GM04504 (cell line): ENCODE measurements at regions not wholly inside any gene's neighbourhood (a gene's known extent, or its start where the extent isn't known, plus 50 kb on each side); places are given as distances from the start of the nearest gene placed in this dataset.
"Not testable (repeated sequence)": the region's sequence is repeated elsewhere in the genome, so short reads cannot be mapped to it uniquely, and the experiment has no call there.

Experiments used
- DNase-seq: peaks from one replicate; pipeline ENCODE4 v3.0.0-alpha.2; 2012; ENCODE audit warnings: low read depth

DNA sequence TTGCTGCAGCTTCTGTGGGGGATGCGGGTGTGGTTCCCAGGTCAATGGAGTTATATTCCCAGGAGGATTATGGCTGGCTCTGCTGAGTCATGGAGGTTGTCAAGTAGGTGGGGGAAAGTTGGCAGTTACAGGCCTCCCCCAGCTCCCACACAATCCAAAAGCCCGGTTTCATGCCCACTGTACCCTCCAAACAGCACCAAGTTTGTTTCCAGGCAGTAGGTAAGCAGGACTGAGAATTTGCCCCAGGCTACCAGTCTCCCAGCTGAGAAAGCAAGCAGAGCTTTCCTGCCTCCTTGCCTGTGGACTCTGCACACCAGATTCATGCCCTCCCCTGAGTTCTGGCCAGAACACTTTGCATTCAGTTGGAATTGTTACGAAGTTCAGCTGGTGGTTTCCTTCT, 578.2 kb downstream of the MEI4 start:
- no peak for DNase-seq

GRCh38 chr6:78243519-78243918, 590.7 kb downstream of the MEI4 start:
- DNase-seq, result no peak

DNA sequence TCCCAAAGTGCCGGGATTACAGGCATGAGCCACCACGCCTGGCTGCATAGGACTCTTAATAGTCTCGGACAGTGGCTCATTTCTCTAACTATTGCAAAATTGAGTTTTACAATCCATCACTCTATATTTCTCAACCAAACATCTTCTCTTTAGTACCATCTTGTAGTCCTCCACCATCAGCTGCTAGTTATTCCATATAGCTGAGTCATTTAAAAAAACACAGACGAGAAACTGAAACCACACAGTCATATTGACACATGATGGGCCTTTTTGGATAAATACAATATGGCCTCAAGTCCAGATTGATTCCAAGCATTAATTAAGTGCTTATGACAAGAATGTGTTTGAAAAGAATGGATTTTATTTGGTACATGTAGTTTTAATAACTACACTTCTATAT, 599.1 kb downstream of the MEI4 start:
- DNase-seq, result no peak

DNA sequence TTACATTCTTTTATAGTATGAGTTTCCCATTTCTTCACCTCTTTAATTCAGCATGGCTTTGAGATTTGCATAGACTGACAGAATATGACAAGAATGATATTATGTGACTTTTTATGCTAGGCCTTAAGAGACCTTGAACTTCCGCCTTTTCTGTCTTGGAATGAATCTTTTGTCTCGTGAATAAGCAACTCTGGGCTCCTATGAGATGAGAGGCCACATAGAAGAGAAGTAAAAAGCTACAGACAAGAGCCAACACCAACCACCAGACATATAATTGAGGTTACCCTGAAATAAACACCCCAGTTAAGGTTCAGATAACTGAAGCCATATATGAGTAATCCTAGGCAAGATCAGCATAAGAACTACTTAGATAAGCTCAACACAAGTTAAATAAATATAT, 600.8 kb downstream of the MEI4 start:
- DNase-seq, result no peak

DNA sequence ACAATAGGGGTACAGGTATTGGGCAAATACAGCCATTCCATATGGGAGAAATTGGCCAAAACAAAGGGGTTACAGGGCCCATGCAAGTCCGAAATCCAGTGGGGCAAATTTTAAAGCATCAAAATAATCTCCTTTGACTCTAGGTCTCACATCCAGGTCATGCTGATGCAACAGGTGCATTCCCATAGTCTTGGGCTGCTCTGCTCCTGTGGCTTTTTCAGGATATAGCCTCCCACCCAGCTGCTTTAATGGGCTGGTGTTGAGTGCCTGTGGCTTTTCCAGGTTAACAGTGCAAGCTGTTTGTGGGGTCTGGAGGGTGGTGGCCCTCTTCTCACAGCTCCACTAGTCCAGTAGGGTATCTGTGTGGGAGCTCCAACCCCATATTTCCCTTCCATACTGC, 607.1 kb downstream of the MEI4 start:
- no peak for DNase-seq

DNA sequence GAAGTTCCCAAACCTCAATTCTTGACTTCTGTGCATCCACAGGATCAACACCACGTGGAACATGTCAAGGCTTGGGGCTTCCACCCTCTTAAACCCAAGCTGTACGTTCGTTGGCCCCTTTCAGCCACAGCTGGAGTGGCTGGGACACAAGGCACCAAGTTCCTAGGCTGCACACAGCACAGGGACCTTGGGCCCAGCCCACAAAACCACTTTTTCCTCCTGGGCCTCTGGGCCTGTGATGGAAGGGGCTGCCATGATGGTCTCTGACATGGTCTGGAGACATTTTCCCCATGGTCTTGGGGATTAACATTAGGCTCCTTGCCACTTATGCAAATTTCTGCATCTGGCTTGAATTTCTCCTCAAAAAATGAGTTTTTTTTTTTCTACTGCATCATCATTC, 606.9 kb upstream of the IRAK1BP1 start:
- not testable (repeated sequence) for DNase-seq

GRCh38 chr6:78268591-78269452, 598.5 kb upstream of the IRAK1BP1 start:
- DNase-seq, result no peak

- no peak for DNase-seq
Measured at GRCh38 chr6:78300885-78301284, 566.5 kb upstream of the IRAK1BP1 start.

DNA sequence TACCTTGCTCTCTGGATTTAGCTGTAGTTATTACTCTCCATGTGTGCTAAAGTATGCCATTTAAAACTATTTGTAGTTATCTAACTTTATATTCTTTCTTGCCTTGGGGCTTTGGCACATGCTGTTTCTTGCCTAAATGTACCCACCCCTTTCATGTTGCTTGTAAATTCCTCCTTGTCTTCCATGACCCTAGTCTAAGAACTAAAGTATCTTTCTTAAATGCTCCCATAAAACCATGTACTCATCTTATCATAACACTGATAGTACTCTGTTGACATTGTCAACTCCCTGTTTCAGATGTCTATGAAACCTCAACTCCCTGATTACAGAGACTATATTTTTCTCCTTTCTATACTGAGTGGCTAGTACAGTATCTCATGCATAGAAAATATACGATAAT, 564.9 kb upstream of the IRAK1BP1 start:
- no peak for DNase-seq

DNA sequence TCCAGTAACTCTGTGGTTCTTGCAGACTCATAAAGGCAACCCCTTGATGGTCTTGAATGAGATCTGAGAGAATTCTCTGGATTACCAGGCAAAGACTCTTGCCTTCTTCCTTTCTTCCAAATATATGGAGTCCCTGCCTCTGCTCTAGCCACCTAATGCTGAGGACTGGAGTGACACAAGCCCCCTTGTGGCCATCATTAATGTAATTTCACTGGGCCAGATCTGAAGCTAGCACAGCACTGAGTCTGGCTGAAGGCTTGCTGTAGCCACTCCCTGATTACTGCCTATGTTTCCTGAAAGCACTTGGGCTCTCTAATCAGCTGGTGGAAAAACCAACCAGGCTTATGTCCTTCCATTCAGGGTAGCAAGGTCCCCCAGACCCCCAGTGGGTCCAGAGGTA, 559.3 kb upstream of the IRAK1BP1 start:
- no peak for DNase-seq

DNA sequence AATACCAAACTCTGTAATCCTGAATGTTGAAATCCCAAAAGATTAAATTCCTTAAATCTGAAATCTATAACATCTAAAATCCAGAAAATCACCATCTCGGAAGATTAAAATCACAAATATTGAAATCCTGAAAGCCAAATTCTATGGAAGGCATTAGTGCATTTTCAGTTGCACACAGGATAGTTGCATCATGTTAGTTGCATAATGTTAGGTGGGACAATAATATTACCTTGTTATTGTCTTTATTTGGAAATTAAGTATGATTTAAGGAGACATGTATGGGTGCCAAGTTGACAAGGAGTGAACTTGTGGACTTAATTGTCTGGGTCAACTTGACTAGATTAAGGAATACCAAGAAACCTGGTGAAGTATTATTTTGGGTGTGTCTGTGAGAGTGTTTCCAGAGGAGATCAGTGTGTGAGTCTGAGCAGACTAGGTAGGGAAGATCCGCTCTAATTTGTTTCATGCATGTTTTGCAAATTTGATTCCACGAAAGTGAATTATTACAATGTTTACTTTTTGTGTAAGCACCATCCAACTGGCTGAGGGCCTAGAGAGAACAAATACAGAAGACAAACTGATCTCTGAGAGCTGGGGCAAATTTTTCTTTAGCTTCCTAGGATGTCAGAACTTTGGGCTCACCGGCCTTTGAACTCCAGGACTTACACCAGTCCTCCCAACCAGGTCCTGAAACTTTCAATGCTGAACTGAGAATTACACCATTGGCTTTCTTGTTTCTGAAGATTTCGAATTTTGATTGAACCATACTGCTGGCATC, 545.1 kb upstream of the IRAK1BP1 start:
- DNase-seq, result no peak

DNA sequence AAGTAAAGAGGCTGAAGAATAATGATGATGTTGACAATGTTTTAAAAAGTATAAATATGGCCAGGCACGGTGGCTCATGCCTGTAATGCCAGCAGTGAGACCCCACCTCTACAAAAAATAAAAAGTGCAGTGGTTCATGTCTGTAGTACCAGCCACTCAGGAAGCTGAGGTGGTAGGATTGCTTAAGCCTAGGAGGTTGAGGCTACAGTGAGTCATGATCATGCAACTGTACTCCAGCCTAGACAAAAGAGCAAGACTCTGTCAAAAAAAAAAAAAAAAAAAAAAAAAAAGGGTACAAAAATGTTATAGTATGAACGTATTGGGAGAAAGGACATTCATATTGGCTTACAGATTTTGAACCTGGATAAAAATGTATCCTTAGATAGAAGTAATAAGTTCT, 543.1 kb upstream of the IRAK1BP1 start:
- no peak for DNase-seq

- no peak for DNase-seq
Measured at GRCh38 chr6:78340755-78341154, 526.6 kb upstream of the IRAK1BP1 start.

DNA sequence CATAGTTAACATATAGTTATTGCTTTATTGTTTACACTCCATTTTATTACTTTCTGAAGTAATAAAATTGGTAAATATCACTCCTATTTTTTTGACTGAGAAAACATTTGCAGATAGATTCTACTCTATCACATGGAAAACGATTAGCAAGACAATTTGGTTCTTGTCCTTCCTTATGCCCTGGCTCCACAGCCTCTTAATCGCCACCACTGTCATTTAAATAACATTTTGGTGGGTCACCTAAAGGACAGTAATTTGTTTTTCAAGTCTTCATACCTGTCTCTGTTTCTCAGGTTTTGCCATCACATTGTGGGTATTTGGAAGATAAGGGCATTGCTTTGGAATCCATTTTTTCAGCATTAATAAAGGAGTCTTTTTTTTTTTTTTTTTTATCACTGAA, 521.5 kb upstream of the IRAK1BP1 start:
- DNase-seq, result no peak

DNA sequence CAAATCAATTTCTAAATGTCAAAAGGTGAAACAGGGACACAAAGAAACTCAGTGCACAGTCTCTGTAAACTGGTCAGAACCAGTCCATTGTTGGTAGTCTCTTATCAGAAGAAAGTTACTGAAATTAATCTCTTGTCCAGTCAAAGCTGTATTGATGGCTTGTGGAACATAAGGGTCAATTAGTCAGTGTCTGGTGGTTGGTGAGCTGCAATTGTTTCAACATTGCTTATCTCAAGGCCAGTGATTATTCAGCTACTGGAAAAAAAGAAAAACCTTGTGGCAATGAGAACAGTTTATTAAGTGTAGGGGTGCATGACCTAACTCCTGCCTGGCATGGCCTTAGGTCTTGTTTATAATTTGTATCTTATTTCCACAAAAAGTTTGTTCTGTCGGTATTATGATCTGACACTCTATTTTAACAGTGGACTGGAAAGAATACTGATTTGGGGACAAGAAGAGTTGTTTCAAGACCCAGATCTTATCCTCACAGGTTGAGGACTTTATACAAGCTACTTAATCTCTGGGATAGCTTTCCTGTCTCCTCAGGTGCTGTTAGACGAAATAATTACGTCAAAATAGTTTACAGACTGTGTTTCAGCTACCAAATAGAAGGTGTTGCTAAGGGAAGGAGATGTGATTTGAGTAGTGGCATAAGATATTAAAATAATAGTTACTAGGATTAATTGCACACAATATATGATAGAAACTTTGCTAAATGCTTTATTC, 520.0 kb upstream of the IRAK1BP1 start:
- no peak for DNase-seq

DNA sequence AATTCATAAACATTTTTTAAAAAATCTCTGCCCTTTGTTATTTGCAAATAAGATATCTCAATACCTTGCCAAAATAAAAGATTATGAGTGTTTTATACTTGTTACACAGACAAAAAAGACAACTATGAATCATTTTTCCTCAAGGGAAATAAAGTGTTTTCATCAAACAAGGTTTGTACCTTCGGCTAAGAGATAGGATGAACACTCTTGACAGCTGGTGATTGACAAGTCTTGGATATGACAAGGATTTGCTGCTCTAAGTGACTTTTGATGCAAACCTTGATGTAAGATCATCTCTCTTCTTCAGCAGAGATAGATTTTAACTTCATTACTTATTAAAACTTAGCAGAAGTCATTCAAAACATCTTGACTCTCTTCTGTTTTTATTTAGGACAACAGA, 514.3 kb upstream of the IRAK1BP1 start:
- no peak for DNase-seq

GRCh38 chr6:78363688-78364087, 503.7 kb upstream of the IRAK1BP1 start:
- DNase-seq, result no peak

- DNase-seq, result no peak
Measured at GRCh38 chr6:78365473-78365872, 501.9 kb upstream of the IRAK1BP1 start.

GRCh38 chr6:78377056-78377455, 490.3 kb upstream of the IRAK1BP1 start:
- DNase-seq, result no peak

DNA sequence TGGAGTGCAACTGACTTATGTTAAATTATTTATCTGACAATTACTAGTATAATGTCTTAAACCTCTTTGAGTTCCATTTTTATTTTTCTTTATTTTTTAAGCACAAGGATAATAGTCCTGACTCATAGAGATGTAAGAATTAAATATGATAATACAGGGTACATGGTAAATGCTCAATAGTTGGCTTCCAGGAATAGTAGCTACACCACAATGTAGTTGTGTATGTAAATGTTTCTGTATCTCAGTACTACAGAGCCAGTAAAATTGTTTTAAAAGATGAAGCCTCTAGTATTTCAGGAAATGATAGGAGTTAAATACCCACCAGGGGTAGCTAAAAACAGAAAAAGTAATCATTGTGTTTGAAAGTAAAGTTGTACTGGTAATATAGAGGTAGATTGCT, 487.4 kb upstream of the IRAK1BP1 start:
- DNase-seq, result no peak

GRCh38 chr6:78380541-78380940, 486.8 kb upstream of the IRAK1BP1 start:
- DNase-seq, result no peak

DNA sequence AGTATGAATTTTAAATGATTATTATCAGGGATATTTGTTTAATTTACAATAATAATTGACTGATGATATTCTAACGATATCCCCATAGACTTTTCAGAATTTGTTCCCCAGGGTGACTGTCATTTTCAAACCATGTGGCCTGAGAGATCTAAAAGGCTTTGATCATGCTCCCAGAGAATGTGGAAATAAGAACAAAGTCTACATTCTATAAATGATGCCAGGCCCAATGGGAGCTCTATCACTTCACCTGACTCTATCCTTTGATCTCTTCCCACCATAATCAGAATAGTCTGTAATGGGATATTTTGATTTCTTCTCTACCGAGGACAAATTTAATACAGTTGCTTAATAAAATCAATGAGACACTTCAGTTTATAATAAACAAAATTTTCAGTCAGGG, 483.4 kb upstream of the IRAK1BP1 start:
- no peak for DNase-seq

DNA sequence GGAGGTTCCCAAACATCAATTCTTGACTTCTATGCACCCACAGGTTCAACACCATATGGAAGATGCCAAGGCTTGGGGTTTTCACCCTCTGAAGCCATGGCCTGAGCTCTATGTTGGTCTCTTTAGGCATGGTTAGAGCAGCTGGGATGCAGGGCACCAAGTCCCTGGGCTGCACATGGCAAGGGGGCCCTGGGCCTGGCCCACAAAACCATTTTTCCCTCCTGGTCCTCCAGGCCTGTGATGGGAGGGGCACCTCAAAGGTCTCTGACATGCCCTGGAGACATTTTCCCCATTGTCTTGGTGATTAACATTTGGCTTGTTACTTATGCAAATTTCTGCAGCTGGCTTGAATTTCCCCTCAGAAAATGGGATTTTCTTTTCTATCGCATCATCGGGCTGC, 480.5 kb upstream of the IRAK1BP1 start:
- DNase-seq, result not testable (repeated sequence)
